ENCODE measurements at regions not wholly inside any gene's neighbourhood (a gene's known extent, or its start where the extent isn't known, plus 50 kb on each side); places are given as distances from the start of the nearest gene placed in this dataset.

DNA sequence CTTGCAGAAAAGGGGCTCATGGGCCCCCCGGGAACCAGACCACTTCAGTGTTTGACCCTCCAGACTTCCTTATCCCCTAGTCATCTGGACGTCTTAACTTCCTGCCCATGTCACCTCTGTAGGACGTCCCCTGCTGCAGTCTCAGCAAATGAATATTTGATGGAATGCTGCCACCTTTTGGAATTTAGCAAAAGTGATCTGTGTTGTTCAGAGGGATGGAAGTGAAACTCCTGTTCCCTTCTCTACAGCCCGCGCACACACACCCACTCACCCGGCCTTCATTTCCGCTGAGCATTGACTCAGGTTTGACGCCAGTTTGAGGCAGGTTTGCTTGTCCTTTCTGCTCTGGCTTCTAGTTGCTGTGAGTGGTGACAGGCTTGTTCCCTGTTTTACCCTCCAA is 507.2 kb upstream of the EEF2KMT start:
- peak; percentile 22 for TF ChIP-seq CTCF (IDR thresholded peaks at IDR 0.05; ENCODE audit: low read depth, low read length)
- no peak for TF ChIP-seq MYC (IDR thresholded peaks at IDR 0.05; ENCODE audit: low read depth, low read length)
